Brain microvascular endothelial cell (primary cell): ENCODE measurements at regions not wholly inside any gene's neighbourhood (a gene's known extent, or its start where the extent isn't known, plus 50 kb on each side); places are given as distances from the start of the nearest gene placed in this dataset.

Source experiments
- DNase-seq: peaks from one replicate; pipeline ENCODE4 v3.0.0-alpha.2; 2020
- H3K27ac ChIP-seq: fragments of 250-450 bp; sonication (Bioruptor Pico); 2 replicates; pipeline ENCODE4 v1.5.1; 2020; ENCODE audit warnings: mild to moderate bottlenecking, moderate library complexity
- H3K27me3 ChIP-seq: fragments of 250-450 bp; sonication (Bioruptor Pico); replicated peaks from 2 replicates; pipeline ENCODE4 v1.5.1; 2020; ENCODE audit warnings: mild to moderate bottlenecking
- H3K36me3 ChIP-seq: fragments of 250-450 bp; sonication (Bioruptor Pico); replicated peaks from 2 replicates; pipeline ENCODE4 v1.5.1; 2020; ENCODE audit warnings: mild to moderate bottlenecking
- H3K4me3 ChIP-seq: 2 replicates; pipeline ENCODE4 v1.5.1; 2011; ENCODE audit warnings: low read depth, mild to moderate bottlenecking, control low read depth, low read length, moderate library complexity
- in situ Hi-C: cut with HindIII; loops from 2 replicates; pipeline ENCODE4 v1.10.0; 2017; ENCODE audit warnings: low sequenced_read_pairs, low pct_ligation_motif_present
- TF ChIP-seq, protein P1 (sequence below): IDR thresholded peaks from 2 replicates; pipeline ENCODE4 v1.5.1; 2011; ENCODE audit warnings: low read depth, mild to moderate bottlenecking, moderate library complexity, low read length, control low read depth, inconsistent platforms; ENCODE audit errors: missing control alignments

DNA sequence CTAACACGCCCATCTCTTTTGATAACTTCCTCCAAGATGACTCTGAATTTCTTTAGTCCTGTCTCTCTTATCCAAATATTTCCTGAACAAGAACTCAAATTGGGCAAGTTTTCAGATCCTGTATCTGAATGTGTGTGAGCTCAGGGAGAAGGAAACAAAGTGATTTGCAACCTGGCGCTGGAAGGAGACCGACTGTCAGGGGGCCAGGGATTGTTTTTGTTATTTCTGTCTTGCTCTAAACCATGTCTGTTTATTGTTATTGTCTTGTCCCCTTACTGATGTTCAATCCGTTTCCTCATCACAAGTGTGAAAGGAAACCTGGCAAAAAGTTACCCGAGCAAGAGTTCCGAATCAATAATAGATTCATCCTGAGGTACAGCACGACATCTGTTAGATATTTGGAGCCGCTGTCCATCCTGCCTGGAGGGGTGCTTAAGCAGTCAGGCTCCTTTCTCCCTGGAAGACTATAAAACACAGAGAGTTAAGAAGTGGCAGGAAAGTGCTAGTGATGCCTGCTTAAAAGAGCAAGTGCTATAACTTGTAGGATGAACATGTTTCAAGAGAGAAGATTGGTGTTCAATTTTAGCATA lies 132.5 kb upstream of the OSR1 start:
- in situ Hi-C loops = no loop called here
- Histone ChIP-seq H3K27ac (no peak overlapping the region), H3K4me3 (no peak overlapping the region), H3K27me3 (no peaks in the 10 kb centered on the region), H3K36me3 (no peaks in the 10 kb centered on the region)
- TF ChIP-seq, protein P1, sequence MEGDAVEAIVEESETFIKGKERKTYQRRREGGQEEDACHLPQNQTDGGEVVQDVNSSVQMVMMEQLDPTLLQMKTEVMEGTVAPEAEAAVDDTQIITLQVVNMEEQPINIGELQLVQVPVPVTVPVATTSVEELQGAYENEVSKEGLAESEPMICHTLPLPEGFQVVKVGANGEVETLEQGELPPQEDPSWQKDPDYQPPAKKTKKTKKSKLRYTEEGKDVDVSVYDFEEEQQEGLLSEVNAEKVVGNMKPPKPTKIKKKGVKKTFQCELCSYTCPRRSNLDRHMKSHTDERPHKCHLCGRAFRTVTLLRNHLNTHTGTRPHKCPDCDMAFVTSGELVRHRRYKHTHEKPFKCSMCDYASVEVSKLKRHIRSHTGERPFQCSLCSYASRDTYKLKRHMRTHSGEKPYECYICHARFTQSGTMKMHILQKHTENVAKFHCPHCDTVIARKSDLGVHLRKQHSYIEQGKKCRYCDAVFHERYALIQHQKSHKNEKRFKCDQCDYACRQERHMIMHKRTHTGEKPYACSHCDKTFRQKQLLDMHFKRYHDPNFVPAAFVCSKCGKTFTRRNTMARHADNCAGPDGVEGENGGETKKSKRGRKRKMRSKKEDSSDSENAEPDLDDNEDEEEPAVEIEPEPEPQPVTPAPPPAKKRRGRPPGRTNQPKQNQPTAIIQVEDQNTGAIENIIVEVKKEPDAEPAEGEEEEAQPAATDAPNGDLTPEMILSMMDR = no peak
- DNase-seq = no peak

DNA sequence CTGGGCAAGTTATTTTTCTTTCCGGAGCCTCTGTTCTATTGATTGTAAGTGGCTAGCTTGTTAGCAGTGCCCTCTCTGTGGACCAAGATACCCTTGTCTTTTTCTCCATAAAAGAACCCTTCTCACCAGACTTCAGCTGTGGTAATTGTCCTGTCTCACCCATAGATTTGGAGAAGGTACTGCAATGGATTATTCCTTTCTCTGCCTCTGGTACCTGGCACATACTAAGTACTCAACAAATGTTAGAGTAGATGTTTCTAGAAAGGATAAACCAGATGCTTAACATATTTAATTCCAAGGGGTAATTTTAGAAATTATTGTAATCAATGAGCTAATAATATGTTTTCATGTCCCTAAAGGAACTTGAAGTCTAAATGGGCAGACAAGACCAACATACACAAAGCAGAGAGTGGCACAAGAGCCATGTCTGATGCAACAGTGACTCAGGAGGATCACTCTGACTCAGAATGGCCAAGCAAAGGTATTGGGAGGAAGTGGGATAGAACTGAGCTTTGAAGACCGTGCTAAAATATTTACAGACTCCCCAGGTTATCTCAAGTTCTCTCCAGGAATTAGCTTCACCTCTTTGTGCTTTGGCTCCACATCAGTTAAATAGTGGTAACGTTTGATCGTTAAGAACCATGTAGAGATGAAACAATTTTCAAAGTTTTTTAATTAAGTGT lies 129.7 kb upstream of the OSR1 start:
- no peak overlapping the region for H3K4me3 ChIP-seq
- in situ Hi-C loops = no loop called here
- DNase-seq = peak; percentile 43
- no peaks in the 10 kb centered on the region for H3K36me3 ChIP-seq
- H3K27ac ChIP-seq = no peak overlapping the region
- no peaks in the 10 kb centered on the region for H3K27me3 ChIP-seq
- TF ChIP-seq, protein P1 = no peak

DNA sequence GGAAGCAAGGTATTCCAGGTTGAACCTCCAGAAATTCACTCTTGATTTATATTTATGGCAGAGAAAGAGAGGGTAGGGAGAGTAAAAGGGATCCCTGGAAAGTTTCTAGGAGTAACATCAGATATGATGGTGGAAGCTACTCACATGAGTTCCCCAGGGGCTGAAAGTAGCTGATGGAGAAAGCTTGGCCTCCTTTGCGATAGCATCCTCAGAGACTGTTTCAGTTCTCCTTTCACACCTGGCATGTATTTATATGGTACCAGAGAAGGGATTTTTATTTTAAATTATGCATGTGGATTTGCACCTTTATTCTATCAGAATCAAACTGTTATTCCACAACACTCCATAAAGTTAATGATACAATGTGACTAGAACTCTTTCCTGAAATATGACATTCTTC lies 126.3 kb upstream of the OSR1 start:
- Histone ChIP-seq H3K27me3 (no peaks in the 10 kb centered on the region), H3K4me3 (no peak overlapping the region), H3K36me3 (no peaks in the 10 kb centered on the region), H3K27ac (no peak overlapping the region)
- TF ChIP-seq, protein P1 = no peak
- DNase-seq = no peak
- in situ Hi-C loops = no loop called here

- no peak overlapping the region for H3K27ac ChIP-seq
- TF ChIP-seq, protein P1 = no peak
- DNase-seq = no peak
- no peak overlapping the region for H3K4me3 ChIP-seq
- in situ Hi-C loops = no loop called here
- no peaks in the 10 kb centered on the region for H3K36me3 ChIP-seq
- H3K27me3 ChIP-seq = no peaks in the 10 kb centered on the region
Measured at GRCh38 chr2:19480673-19481072, 122.2 kb upstream of the OSR1 start.

- Histone ChIP-seq H3K27me3 (no peaks in the 10 kb centered on the region), H3K36me3 (no peaks in the 10 kb centered on the region), H3K27ac (no peak overlapping the region), H3K4me3 (no peak overlapping the region)
- no peak for DNase-seq
- in situ Hi-C loops = no loop called here
- TF ChIP-seq, protein P1 = no peak
Measured at GRCh38 chr2:19479666-19480065, 121.2 kb upstream of the OSR1 start.

DNA sequence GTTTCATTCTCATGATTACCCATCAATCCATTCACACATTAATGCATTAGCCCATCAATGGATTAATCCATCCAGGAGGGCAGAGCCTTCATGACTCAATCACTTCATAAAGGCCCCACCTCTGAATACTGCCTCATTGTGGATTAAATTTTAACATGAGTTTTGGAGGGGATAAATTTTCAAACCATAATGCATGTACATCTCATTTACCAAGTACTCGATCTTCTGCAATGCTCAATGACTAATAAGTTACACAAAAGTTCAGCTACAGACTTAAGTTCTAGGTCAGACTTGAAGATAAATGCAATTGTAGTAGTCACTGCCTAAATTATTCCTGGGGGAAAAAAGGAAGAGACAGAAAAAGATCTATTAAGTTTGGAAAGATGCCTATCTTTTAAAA lies 120.0 kb upstream of the OSR1 start:
- in situ Hi-C loops = no loop called here
- TF ChIP-seq, protein P1 = no peak
- DNase-seq = no peak
- Histone ChIP-seq H3K4me3 (no peak overlapping the region), H3K36me3 (no peaks in the 10 kb centered on the region), H3K27ac (no peak overlapping the region), H3K27me3 (no peaks in the 10 kb centered on the region)
